Neuron (in vitro differentiated cells): ENCODE measurements at regions not wholly inside any gene's neighbourhood (a gene's known extent, or its start where the extent isn't known, plus 50 kb on each side); places are given as distances from the start of the nearest gene placed in this dataset.

ENCODE experiments used
- H2AFZ ChIP-seq: one replicate; pipeline ENCODE4 v1.6.1; 2013; ENCODE audit warnings: low read depth, mild to moderate bottlenecking, inconsistent platforms, low read length, moderate library complexity
- H3K27me3 ChIP-seq: one replicate; pipeline ENCODE4 v1.6.1; 2013; ENCODE audit warnings: low read length; ENCODE audit not compliant: insufficient read depth
- H3K36me3 ChIP-seq: one replicate; pipeline ENCODE4 v1.6.1; 2013; ENCODE audit warnings: low read length; ENCODE audit not compliant: insufficient read depth
- H3K4me1 ChIP-seq: one replicate; pipeline ENCODE4 v1.6.1; 2013; ENCODE audit warnings: low read length; ENCODE audit not compliant: insufficient read depth
- H3K4me3 ChIP-seq: 2 replicates; pipeline ENCODE4 v1.5.1; 2013; ENCODE audit warnings: mild to moderate bottlenecking, low read length, moderate library complexity
- H3K9me3 ChIP-seq: one replicate; pipeline ENCODE4 v1.6.1; 2013; ENCODE audit warnings: low read length

DNA sequence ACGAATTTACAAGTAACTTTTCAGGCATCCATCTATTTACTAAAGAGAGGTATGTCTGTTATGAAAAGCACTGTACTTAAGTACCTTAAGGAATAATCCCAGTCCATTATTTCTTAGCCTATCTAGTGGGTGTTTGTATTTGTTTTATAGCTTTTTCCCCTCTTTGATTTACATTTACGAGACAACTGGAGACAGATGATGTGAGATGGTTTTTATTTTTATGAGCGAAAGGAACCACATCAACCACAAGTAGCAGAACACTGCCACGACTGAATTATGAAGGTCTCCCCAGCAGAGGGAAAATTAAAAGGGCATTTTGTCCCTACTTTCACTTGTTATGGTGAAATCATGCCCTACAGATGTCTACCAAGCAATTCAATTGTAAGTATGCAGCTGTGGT lies 357.8 kb downstream of the NFIB start:
- Histone ChIP-seq H3K9me3 (no peaks in the 10 kb centered on the region), H3K4me1 (peaks cover 9% of the 10 kb centered on the region), H3K4me3 (no peak overlapping the region), H2AFZ (no peak overlapping the region), H3K36me3 (no peaks in the 10 kb centered on the region), H3K27me3 (no peaks in the 10 kb centered on the region)

- Histone ChIP-seq H3K36me3 (no peaks in the 10 kb centered on the region), H3K27me3 (no peaks in the 10 kb centered on the region), H3K4me1 (peaks cover 9% of the 10 kb centered on the region), H3K4me3 (no peak overlapping the region), H2AFZ (no peak overlapping the region), H3K9me3 (no peaks in the 10 kb centered on the region)
These were observed 361.0 kb downstream of the NFIB start for GRCh38 chr9:13952906-13953305.

- no peak overlapping the region for H2AFZ ChIP-seq
- H3K9me3 ChIP-seq: no peaks in the 10 kb centered on the region
- peaks cover 3% of the 10 kb centered on the region for H3K4me1 ChIP-seq
- H3K4me3 ChIP-seq: no peak overlapping the region
- no peaks in the 10 kb centered on the region for H3K27me3 ChIP-seq
- H3K36me3 ChIP-seq: no peaks in the 10 kb centered on the region
These were observed 365.9 kb downstream of the NFIB start for GRCh38 chr9:13948037-13948436.

DNA sequence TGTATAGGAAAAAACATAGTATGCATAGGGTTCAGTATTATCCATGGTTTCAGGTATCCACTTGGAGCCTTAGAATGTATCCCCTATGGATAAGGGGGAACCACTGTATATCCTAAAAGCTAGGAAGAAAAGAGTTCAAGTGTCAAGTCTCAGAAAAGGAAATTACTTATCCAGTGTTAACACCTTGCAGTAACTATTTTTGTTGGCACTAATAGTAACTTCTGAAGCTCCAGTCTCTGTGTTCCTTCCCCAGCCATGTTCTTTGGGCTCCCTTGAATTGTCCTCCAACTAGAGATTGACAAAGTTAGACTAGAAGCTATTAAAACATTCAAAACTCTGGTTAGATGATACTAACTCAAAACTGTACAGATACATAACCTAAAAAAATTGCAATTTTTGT lies 370.8 kb downstream of the NFIB start:
- peaks cover 10% of the 10 kb centered on the region for H3K4me1 ChIP-seq
- H2AFZ ChIP-seq: no peak overlapping the region
- no peak overlapping the region for H3K4me3 ChIP-seq
- no peaks in the 10 kb centered on the region for H3K9me3 ChIP-seq
- no peaks in the 10 kb centered on the region for H3K27me3 ChIP-seq
- H3K36me3 ChIP-seq: no peaks in the 10 kb centered on the region

DNA sequence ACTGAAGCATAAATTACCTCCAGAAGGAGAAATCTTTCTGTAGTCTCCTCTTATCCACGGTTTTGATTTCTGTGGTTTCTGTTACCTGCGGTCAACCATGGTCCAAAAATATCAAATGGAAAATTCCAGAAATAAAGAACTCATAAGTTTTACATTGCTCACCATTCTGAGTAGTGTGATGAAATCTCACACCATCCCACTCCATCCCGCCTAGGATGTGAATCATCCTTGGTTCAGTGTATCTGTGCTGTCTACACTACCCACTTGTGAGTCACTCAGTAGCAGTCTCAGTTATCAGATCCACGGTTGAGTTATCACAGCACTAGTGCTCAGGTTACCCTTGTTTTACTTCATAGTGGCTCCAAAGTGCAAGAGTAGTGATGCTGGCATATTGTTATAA lies 371.2 kb downstream of the NFIB start:
- no peaks in the 10 kb centered on the region for H3K36me3 ChIP-seq
- no peak overlapping the region for H2AFZ ChIP-seq
- no peak overlapping the region for H3K4me3 ChIP-seq
- no peaks in the 10 kb centered on the region for H3K9me3 ChIP-seq
- H3K4me1 ChIP-seq: peaks cover 10% of the 10 kb centered on the region
- no peaks in the 10 kb centered on the region for H3K27me3 ChIP-seq

- Histone ChIP-seq H3K9me3 (no peaks in the 10 kb centered on the region), H3K4me3 (no peak overlapping the region), H3K4me1 (peaks cover 10% of the 10 kb centered on the region), H3K27me3 (no peaks in the 10 kb centered on the region), H3K36me3 (no peaks in the 10 kb centered on the region), H2AFZ (no peak overlapping the region)
These were observed 371.7 kb downstream of the NFIB start for GRCh38 chr9:13942201-13942600.

- Histone ChIP-seq H3K27me3 (no peaks in the 10 kb centered on the region), H3K36me3 (no peaks in the 10 kb centered on the region), H2AFZ (no peak overlapping the region), H3K4me3 (no peak overlapping the region), H3K4me1 (peaks cover 10% of the 10 kb centered on the region), H3K9me3 (no peaks in the 10 kb centered on the region)
These were observed 372.2 kb downstream of the NFIB start for GRCh38 chr9:13941714-13942113.

GRCh38 chr9:13939701-13940490 lies 374.0 kb downstream of the NFIB start:
- Histone ChIP-seq H3K4me1 (peaks cover 10% of the 10 kb centered on the region), H3K4me3 (no peak overlapping the region), H2AFZ (no peak overlapping the region), H3K9me3 (no peaks in the 10 kb centered on the region), H3K36me3 (no peaks in the 10 kb centered on the region), H3K27me3 (no peaks in the 10 kb centered on the region)

GRCh38 chr9:13939134-13939533 lies 374.8 kb downstream of the NFIB start:
- H3K4me3 ChIP-seq: no peak overlapping the region
- no peak overlapping the region for H2AFZ ChIP-seq
- H3K9me3 ChIP-seq: no peaks in the 10 kb centered on the region
- no peaks in the 10 kb centered on the region for H3K27me3 ChIP-seq
- no peaks in the 10 kb centered on the region for H3K36me3 ChIP-seq
- H3K4me1 ChIP-seq: peaks cover 7% of the 10 kb centered on the region

- H3K4me1 ChIP-seq: peaks cover 6% of the 10 kb centered on the region
- H3K36me3 ChIP-seq: no peaks in the 10 kb centered on the region
- no peaks in the 10 kb centered on the region for H3K27me3 ChIP-seq
- H3K4me3 ChIP-seq: no peak overlapping the region
- H2AFZ ChIP-seq: no peak overlapping the region
- no peaks in the 10 kb centered on the region for H3K9me3 ChIP-seq
These were observed 379.5 kb downstream of the NFIB start for GRCh38 chr9:13934416-13934815.

DNA sequence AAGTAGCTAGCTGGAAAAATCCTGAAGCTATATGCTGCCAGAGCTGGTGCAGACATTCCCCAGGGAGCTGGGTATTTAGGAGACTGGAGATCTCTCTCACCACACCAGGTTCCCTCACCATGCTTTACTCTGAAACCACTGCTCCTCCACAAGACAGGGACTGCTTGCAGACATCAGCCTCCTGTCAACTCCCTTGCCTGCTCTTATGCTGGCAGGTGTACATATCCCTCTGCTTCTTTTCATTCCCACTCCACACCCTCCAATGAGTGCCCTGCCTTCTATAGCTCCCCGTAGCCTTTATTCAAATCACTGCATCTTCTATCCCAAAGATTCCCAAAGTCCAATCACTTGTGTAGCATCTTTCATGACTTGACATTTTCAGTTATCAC lies 380.7 kb downstream of the NFIB start:
- no peaks in the 10 kb centered on the region for H3K9me3 ChIP-seq
- no peaks in the 10 kb centered on the region for H3K27me3 ChIP-seq
- H3K4me1 ChIP-seq: no peaks in the 10 kb centered on the region
- no peak overlapping the region for H3K4me3 ChIP-seq
- H3K36me3 ChIP-seq: no peaks in the 10 kb centered on the region
- no peak overlapping the region for H2AFZ ChIP-seq

GRCh38 chr9:13932528-13933267 lies 381.2 kb downstream of the NFIB start:
- Histone ChIP-seq H3K9me3 (no peaks in the 10 kb centered on the region), H3K36me3 (no peaks in the 10 kb centered on the region), H3K4me1 (no peaks in the 10 kb centered on the region), H3K27me3 (no peaks in the 10 kb centered on the region), H2AFZ (no peak overlapping the region), H3K4me3 (no peak overlapping the region)

- Histone ChIP-seq H3K36me3 (no peaks in the 10 kb centered on the region), H3K4me3 (no peak overlapping the region), H2AFZ (no peak overlapping the region), H3K27me3 (no peaks in the 10 kb centered on the region), H3K9me3 (no peaks in the 10 kb centered on the region), H3K4me1 (no peaks in the 10 kb centered on the region)
These were observed 384.9 kb downstream of the NFIB start for GRCh38 chr9:13929013-13929412.
